Upper lobe of right lung (tissue), 1 donor: ENCODE measurements at regions not wholly inside any gene's neighbourhood (a gene's known extent, or its start where the extent isn't known, plus 50 kb on each side); places are given as distances from the start of the nearest gene placed in this dataset.

Experiments used
- ATAC-seq: fragments of 200-7000 bp; cut with Tn5 transposase; one replicate; pipeline ENCODE4 v1.9.1; 2020; ENCODE audit warnings: mild to moderate bottlenecking, moderate library complexity
- DNase-seq: peaks from one replicate; pipeline ENCODE4 v3.0.0-alpha.2; 2020
- H3K27ac ChIP-seq: fragments of 200-600 bp; one replicate; pipeline ENCODE4 v1.8.0; 2022
- H3K27me3 ChIP-seq: fragments of 200-600 bp; one replicate; pipeline ENCODE4 v1.8.0; 2022; ENCODE audit warnings: mild to moderate bottlenecking
- H3K36me3 ChIP-seq: fragments of 200-600 bp; one replicate; pipeline ENCODE4 v1.8.0; 2022
- H3K4me1 ChIP-seq: fragments of 200-600 bp; one replicate; pipeline ENCODE4 v1.8.0; 2022
- H3K4me3 ChIP-seq: fragments of 200-600 bp; one replicate; pipeline ENCODE4 v1.8.0; 2022; ENCODE audit warnings: mild to moderate bottlenecking
- H3K9me3 ChIP-seq: fragments of 200-600 bp; one replicate; pipeline ENCODE4 v1.8.0; 2022
- CTCF ChIP-seq: fragments of 200-600 bp; IDR thresholded peaks from one replicate; pipeline ENCODE4 v1.8.0; 2022; ENCODE audit warnings: antibody characterized with exemption
- intact Hi-C: fragments of 100-400 bp; cut with DNase I; formaldehyde crosslinking; loops from one replicate; pipeline ENCODE4 v1.11.0; 2022
- donor health status: DM: no; HTN: yes; CAD: no; lungs with severe emphysema.

GRCh38 chr1:164051782-164052181 is 507.2 kb upstream of the PBX1 start:
- no peaks in the 10 kb centered on the region for H3K9me3 ChIP-seq
- H3K27me3 ChIP-seq: no peaks in the 10 kb centered on the region
- H3K4me1 ChIP-seq: no peaks in the 10 kb centered on the region
- no peak for DNase-seq
- intact Hi-C loops: no loop called here
- H3K4me3 ChIP-seq: no peak overlapping the region
- H3K36me3 ChIP-seq: no peaks in the 10 kb centered on the region
- no peak for TF ChIP-seq CTCF
- no peak overlapping the region for H3K27ac ChIP-seq
- no peak for ATAC-seq

- no peak for TF ChIP-seq CTCF
- no peaks in the 10 kb centered on the region for H3K36me3 ChIP-seq
- intact Hi-C loops: no loop called here
- H3K4me1 ChIP-seq: no peaks in the 10 kb centered on the region
- no peaks in the 10 kb centered on the region for H3K27me3 ChIP-seq
- no peak overlapping the region for H3K27ac ChIP-seq
- ATAC-seq (no peak), DNase-seq (no peak)
- H3K9me3 ChIP-seq: no peaks in the 10 kb centered on the region
- no peak overlapping the region for H3K4me3 ChIP-seq
Measured at GRCh38 chr1:164054331-164054730, 504.7 kb upstream of the PBX1 start.

- H3K36me3 ChIP-seq: no peaks in the 10 kb centered on the region
- ATAC-seq: no peak
- no peaks in the 10 kb centered on the region for H3K4me1 ChIP-seq
- H3K9me3 ChIP-seq: no peaks in the 10 kb centered on the region
- TF ChIP-seq CTCF: no peak
- no peak overlapping the region for H3K27ac ChIP-seq
- H3K27me3 ChIP-seq: no peaks in the 10 kb centered on the region
- intact Hi-C loops: no loop called here
- no peak overlapping the region for H3K4me3 ChIP-seq
- no peak for DNase-seq
Measured at GRCh38 chr1:164058198-164058597, 500.8 kb upstream of the PBX1 start.

- no peaks in the 10 kb centered on the region for H3K27me3 ChIP-seq
- ATAC-seq: peak; percentile 40
Measured at GRCh38 chr1:164061528-164061927, 497.5 kb upstream of the PBX1 start.

GRCh38 chr1:164064501-164064900 is 494.5 kb upstream of the PBX1 start:
- Histone ChIP-seq H3K36me3 (no peaks in the 10 kb centered on the region), H3K27me3 (no peaks in the 10 kb centered on the region), H3K27ac (no peak overlapping the region), H3K4me3 (no peak overlapping the region), H3K9me3 (no peaks in the 10 kb centered on the region), H3K4me1 (no peaks in the 10 kb centered on the region)
- DNase-seq (no peak), ATAC-seq (no peak)
- intact Hi-C loops: no loop called here
- TF ChIP-seq CTCF: no peak

More at GRCh38 chr1:164061528-164061927, 497.5 kb upstream of the PBX1 start:
- intact Hi-C loops: no loop called here
- Histone ChIP-seq H3K4me1 (no peaks in the 10 kb centered on the region), H3K36me3 (no peaks in the 10 kb centered on the region), H3K9me3 (no peaks in the 10 kb centered on the region), H3K27ac (no peak overlapping the region), H3K4me3 (no peak overlapping the region)
- TF ChIP-seq CTCF: no peak
- no peak for DNase-seq

- ATAC-seq (no peak), DNase-seq (no peak)
- no peak for TF ChIP-seq CTCF
- Histone ChIP-seq H3K27ac (no peak overlapping the region), H3K27me3 (no peaks in the 10 kb centered on the region), H3K4me1 (no peaks in the 10 kb centered on the region), H3K36me3 (no peaks in the 10 kb centered on the region), H3K9me3 (no peaks in the 10 kb centered on the region), H3K4me3 (no peak overlapping the region)
- intact Hi-C loops: no loop called here
Measured at GRCh38 chr1:164071288-164071687, 487.7 kb upstream of the PBX1 start.
